ENCODE measurements at regions not wholly inside any gene's neighbourhood (a gene's known extent, or its start where the extent isn't known, plus 50 kb on each side); places are given as distances from the start of the nearest gene placed in this dataset.

- intact Hi-C loops (cut with micrococcal nuclease; ENCODE audit: unreplicated experiment) = no loop called here
- DNase-seq (ENCODE audit: low spot score) = no peak
- H3K4me3 ChIP-seq (ENCODE audit: low read depth, low read length, poor library complexity, severe bottlenecking) = no peak overlapping the region
- no peaks in the 10 kb centered on the region for H3K9me3 ChIP-seq (ENCODE audit: low read depth, low read length, poor library complexity, severe bottlenecking)
- ChIA-PET POLR2A (ENCODE audit: low non-redundant PET) (no interaction called here), CTCF (no interaction called here)
- TF ChIP-seq EZH2 (IDR thresholded peaks at IDR 0.05; ENCODE audit: borderline replicate concordance, low read depth, low read length, poor library complexity, severe bottlenecking) (no peak), CTCF (conservative IDR thresholded peaks at IDR 0.05; ENCODE audit: low read depth, low read length) (no peak)
- H3K36me3 ChIP-seq (ENCODE audit: insufficient read depth, low read length, poor library complexity, severe bottlenecking) = no peaks in the 10 kb centered on the region
- H3K4me1 ChIP-seq (ENCODE audit: insufficient read depth, low read length, poor library complexity, severe bottlenecking) = no peaks in the 10 kb centered on the region
- H3K27me3 ChIP-seq (replicated peaks; ENCODE audit: insufficient read depth, low read depth, low read length, poor library complexity) = no peaks in the 10 kb centered on the region
- BruUV-seq (replicated peaks) = no TSS peak
- no peak overlapping the region for H3K27ac ChIP-seq (ENCODE audit: low read depth, low read length, poor library complexity, severe bottlenecking)
These were observed 1008.5 kb downstream of the ANKRD7 start for GRCh38 chr7:119233015-119233414.

GRCh38 chr7:119252962-119253361 lies 1020.0 kb upstream of the KCND2 start:
- H3K36me3 ChIP-seq (ENCODE audit: insufficient read depth, low read length, poor library complexity, severe bottlenecking) = no peaks in the 10 kb centered on the region
- ChIA-PET CTCF (no interaction called here), POLR2A (ENCODE audit: low non-redundant PET) (no interaction called here)
- no peak for TF ChIP-seq CTCF (conservative IDR thresholded peaks at IDR 0.05; ENCODE audit: low read depth, low read length)
- TF ChIP-seq EZH2 (IDR thresholded peaks at IDR 0.05; ENCODE audit: borderline replicate concordance, low read depth, low read length, poor library complexity, severe bottlenecking) = no peak
- BruUV-seq (replicated peaks) = no TSS peak
- H3K27ac ChIP-seq (ENCODE audit: low read depth, low read length, poor library complexity, severe bottlenecking) = no peak overlapping the region
- H3K4me1 ChIP-seq (ENCODE audit: insufficient read depth, low read length, poor library complexity, severe bottlenecking) = no peaks in the 10 kb centered on the region
- DNase-seq (ENCODE audit: low spot score) = no peak
- no peak overlapping the region for H3K4me3 ChIP-seq (ENCODE audit: low read depth, low read length, poor library complexity, severe bottlenecking)
- no peaks in the 10 kb centered on the region for H3K27me3 ChIP-seq (replicated peaks; ENCODE audit: insufficient read depth, low read depth, low read length, poor library complexity)
- H3K9me3 ChIP-seq (ENCODE audit: low read depth, low read length, poor library complexity, severe bottlenecking) = no peaks in the 10 kb centered on the region
- intact Hi-C loops (cut with micrococcal nuclease; ENCODE audit: unreplicated experiment) = no loop called here

- TF ChIP-seq EZH2 (IDR thresholded peaks at IDR 0.05; ENCODE audit: borderline replicate concordance, low read depth, low read length, poor library complexity, severe bottlenecking) (no peak), CTCF (conservative IDR thresholded peaks at IDR 0.05; ENCODE audit: low read depth, low read length) (no peak)
- Histone ChIP-seq H3K4me3 (ENCODE audit: low read depth, low read length, poor library complexity, severe bottlenecking) (no peak overlapping the region), H3K27ac (ENCODE audit: low read depth, low read length, poor library complexity, severe bottlenecking) (no peak overlapping the region), H3K27me3 (replicated peaks; ENCODE audit: insufficient read depth, low read depth, low read length, poor library complexity) (no peaks in the 10 kb centered on the region), H3K4me1 (ENCODE audit: insufficient read depth, low read length, poor library complexity, severe bottlenecking) (no peaks in the 10 kb centered on the region), H3K9me3 (ENCODE audit: low read depth, low read length, poor library complexity, severe bottlenecking) (no peaks in the 10 kb centered on the region), H3K36me3 (ENCODE audit: insufficient read depth, low read length, poor library complexity, severe bottlenecking) (no peaks in the 10 kb centered on the region)
- peak; percentile 6 for DNase-seq (ENCODE audit: low spot score)
- BruUV-seq (replicated peaks) = no TSS peak
- CTCF ChIA-PET = no interaction called here
- POLR2A ChIA-PET (ENCODE audit: low non-redundant PET) = no interaction called here
- intact Hi-C loops (cut with micrococcal nuclease; ENCODE audit: unreplicated experiment) = no loop called here
These were observed 1018.2 kb upstream of the KCND2 start for GRCh38 chr7:119254742-119255141.

Measured in A673 (cell line).